ENCODE measurements at regions not wholly inside any gene's neighbourhood (a gene's known extent, or its start where the extent isn't known, plus 50 kb on each side); places are given as distances from the start of the nearest gene placed in this dataset.
"Not testable (repeated sequence)": the region's sequence is repeated elsewhere in the genome, so short reads cannot be mapped to it uniquely, and the experiment has no call there.

GRCh38 chr2:106339609-106340008 is 128.6 kb downstream of the RGPD3 start:
- DNase-seq = no peak

DNA sequence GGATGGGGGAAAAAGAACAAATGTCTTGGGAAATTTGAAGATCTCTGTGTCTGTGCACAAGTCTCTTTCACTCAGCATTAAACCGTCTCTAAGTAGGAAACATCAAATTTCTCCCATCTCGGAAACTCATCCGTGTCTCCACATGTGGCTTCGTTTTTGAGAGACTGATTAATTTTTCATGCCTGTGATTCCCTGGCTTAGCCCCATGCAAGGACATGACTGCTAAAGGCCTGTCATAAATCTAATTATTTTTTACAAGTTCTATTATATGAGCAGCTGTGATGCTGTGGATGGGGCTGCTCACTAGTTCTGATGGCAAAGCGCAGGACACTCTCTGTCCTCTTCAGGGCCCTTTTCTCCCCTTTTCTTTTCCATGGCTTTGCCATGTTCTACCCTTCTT is 129.1 kb downstream of the RGPD3 start:
- no peak for DNase-seq

DNA sequence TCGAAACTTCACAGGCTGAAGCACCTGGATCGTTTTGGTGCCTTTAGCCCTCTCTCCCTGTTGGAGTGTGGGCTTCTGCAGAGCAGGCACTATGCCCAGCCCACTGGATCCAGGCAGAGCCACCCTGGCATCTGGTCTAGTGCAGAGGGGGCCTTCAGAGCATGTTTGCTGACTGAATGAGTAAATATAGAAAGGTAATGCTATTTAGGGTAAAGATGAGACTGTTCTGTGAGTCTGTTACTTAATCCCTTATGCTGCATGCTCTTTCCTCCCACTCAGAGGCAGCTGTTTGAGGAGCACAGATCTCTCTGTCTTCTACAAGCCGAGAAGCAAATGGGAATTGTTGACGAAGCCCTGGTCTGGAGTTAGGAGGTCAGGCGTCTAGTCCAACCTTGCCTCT is 130.2 kb downstream of the RGPD3 start:
- DNase-seq = no peak

DNA sequence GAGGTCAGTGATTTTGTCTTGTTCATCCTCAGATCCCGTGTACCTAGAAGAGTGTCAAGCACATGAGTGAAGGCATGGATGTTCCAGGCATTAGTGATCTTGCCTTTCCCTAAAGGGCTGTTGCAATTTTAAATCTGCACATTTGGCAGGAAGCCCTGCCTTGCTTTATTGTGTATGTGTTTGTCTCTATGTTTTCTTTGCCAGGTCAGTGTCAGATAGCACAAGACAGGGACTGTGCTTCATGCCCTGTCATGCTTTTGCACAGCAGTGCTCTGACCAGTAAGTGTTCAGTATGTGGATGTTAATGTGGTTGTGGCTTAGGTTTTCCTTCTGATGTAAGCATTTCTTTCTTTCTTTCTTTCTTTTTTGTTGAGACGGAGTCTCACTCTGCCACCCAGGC is 131.5 kb downstream of the RGPD3 start:
- DNase-seq = no peak

GRCh38 chr2:106336108-106336507 is 132.1 kb downstream of the RGPD3 start:
- no peak for DNase-seq

- DNase-seq = no peak
These were observed 133.4 kb downstream of the RGPD3 start for GRCh38 chr2:106334802-106335201.

DNA sequence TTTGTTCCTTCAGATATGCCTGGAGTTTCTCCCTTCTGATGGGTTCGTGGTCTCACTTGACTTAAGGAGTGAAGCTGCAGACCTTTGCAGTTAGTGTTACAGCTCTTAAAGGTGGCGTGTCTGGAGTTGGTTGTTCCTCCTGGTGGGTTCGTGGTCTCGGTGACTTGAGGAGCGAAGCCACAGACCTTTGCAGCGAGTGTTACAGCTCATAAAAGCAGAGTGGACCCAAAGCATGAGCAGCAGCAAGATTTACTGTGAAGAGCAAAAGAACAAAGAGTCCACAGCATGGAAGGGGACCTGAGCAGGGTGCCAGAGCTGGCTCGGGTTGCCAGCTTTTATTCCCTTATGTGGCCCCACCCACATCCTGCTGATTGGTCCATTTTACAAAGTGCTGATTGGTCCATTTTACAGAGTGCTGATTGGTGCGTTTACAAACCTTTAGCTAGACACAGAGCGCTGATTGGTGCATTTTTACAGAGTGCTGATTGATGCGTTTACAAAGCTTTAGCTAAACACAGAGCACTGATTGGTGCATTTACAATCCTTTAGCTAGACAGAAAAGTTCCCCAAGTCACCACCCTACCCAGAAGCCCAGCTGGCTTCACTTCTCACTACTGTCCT is 134.8 kb downstream of the RGPD3 start:
- not testable (repeated sequence) for DNase-seq

DNA sequence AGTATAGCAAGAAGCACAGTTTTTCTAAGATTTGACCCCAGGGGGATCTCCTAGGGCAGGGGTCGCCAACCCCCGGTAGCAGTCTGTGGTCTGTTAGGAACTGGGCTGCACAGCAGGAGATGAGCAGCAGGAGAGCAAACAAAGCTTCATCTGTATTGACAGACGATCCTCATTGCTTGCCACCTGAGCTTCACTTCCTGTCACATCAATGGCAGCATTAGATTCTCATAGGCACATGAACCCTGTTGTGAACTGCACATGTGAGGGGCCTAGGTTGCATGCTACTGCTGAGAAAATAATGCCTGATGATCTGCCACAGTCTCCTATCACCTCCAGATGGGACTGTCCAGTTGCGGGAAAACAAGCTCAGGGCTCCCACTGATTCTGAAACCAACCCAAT is 136.2 kb downstream of the RGPD3 start:
- DNase-seq = no peak

DNA sequence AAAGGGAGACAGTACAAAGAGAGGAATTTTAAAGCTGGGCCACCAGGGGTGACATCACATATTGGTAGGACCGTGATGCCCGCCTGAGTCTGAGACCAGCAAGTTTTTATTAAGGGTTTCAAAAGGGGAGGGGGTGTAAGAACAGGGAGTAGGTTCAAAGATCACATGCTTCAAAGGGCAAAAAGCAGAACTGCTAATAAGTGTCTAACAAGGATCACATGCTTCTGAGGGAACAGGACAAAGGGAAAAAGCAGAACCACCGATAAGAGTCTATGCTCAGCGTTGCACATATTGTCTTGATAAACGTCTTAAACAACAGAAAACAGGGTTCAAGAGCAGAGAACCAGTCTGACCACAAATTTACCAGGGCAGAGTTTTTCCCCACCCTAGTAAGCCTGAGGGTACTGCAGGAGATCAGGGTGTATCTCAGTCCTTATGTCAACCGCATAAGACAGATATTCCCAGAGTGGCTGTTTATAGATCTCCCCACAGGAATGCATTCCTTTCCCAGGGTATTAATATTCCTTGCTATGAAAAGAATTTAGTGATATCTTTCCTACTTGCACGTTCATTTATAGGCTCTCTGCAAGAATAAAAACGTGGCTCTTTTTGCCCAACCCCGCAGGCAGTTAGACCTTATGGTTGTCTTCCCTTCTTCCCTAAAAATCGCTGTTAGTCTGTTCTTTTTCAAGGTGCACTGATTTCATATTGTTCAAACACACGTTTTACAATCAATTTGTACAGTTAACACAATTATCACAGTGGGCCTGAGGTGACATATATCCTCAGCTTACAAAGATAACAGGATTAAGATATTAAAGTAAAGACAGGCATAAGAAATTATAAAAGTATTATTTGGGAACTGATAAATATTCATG is 136.5 kb upstream of the UXS1 start:
- not testable (repeated sequence) for DNase-seq

GRCh38 chr2:106323337-106324013 is 129.4 kb upstream of the UXS1 start:
- DNase-seq = no peak

GRCh38 chr2:106322281-106322680 is 128.2 kb upstream of the UXS1 start:
- no peak for DNase-seq

- not testable (repeated sequence) for DNase-seq
These were observed 126.3 kb upstream of the UXS1 start for GRCh38 chr2:106320439-106320838.

- no peak for DNase-seq
These were observed 122.8 kb upstream of the UXS1 start for GRCh38 chr2:106316915-106317314.

GRCh38 chr2:106314444-106314843 is 120.3 kb upstream of the UXS1 start:
- DNase-seq = no peak

GRCh38 chr2:106311041-106311370 is 116.9 kb upstream of the UXS1 start:
- DNase-seq = no peak

- DNase-seq = no peak
These were observed 113.8 kb upstream of the UXS1 start for GRCh38 chr2:106307860-106308259.

DNA sequence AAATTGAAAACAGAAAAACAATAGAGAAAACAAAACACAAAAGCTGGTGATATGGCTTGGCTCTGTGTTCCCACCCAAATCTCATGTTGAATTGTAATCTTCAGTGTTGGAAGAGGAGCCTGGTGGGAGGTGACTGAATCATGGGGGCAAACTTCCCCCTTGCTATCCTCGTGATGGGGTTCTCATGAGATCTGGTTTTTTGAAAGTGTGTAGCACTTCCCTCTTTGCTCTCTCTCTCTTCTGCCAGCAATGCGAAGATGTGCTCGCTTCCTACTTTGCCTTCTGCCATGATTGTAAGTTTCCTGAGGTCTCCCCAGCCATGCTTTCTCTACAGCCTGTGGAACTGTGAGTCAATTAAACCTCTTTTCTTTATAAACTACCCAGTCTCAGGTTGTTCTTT is 112.3 kb upstream of the UXS1 start:
- DNase-seq = no peak

DNA sequence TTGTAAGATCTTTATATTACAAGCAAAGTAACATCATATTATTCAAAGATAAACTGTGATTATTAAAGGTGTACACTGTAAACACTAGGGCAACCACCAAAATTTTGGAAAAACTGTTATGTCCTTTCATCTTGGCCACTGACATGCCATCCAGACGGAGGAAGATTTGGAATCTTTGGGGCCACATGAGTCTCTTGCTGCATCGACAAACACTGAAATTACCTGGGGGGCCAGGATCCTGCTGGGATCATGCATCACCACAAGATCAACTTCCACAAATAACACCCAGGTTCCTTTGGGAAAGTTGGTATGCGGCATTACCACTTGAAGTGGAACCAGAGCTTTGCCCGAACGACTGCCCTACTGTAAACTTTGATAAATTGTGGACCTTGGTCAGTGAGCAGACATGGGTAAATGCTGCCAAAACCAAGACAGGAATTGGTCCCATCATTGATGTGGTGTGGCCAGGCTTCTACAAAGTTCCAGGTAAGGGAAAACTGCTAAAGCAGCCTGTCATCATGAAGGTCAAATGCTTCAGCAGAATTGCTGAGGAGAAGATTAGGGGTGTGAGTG is 110.6 kb upstream of the UXS1 start:
- no peak for DNase-seq

DNA sequence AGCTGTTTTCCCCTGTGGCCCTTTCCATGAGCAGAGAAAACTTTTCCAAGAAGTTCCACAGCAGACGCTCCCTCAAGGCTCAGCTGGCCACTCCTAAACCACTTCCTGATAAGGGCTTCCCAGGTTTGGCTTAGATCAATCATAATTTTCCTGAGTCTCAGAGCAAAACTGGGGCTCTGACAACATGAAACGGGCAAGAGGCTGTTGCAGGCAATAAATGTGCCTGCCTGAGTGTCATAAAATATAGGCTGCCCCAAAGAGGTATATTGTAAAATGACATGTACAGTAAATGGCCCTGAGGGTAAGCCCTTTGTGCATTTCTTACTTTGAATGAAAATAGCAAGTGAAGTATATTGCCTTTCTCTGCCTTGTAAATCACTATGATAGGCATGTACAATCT is 105.6 kb upstream of the UXS1 start:
- no peak for DNase-seq

DNA sequence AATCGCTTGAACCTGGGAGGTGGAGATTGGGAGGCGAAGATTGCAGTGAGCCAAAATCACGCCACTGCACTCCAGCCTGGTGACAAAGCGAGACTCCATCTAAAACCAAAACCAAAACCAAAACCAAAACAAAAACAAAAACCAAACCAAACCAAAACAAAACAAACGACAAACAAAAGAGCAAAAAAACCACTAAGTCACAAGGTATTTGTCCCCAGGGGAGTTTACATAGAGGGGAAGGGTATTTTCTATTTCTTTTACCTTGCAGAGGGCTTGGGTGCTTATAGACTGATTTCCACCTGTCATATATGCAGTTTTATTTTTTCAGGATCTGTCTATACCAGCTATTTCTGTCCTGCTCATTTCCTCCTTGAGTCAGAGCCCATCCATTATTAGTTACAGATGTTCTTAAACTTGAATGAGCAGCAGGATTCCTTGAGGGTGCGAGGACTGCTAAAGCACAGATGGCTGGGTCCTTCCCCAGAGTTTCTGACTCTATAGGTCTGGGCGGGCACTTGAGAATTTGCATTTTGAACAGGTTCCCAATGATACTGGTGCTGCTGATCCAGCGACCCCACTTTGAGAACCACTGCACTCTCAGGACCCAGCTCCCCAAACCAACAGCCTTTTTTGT is 102.2 kb upstream of the UXS1 start:
- DNase-seq = no peak

GRCh38 chr2:106294182-106294581 is 100.1 kb upstream of the UXS1 start:
- no peak for DNase-seq

DNA sequence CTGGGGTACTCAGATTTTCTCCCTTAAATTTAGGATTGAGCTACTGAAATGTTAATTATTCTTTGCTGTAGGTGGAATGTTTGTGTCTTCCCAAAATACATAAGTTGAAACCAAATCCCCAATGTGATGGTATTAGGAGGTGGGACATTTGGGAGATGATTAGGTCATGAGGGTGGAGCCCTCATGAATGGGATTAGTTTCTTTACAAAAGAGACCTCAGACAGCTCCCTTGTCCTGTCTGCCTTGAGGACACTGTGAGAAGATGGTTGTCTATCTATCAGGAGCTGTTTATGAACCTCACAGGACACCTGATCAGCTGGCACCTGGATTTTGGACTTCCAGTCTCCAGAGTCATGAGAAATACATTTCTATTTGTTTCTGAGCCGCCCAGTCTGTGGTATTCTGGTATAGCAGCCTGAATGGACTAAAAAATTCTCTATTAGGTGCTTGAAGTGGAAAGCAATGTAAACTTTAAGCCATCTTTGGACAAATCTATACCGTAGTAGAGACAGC is 99.2 kb upstream of the UXS1 start:
- DNase-seq = no peak

DNA sequence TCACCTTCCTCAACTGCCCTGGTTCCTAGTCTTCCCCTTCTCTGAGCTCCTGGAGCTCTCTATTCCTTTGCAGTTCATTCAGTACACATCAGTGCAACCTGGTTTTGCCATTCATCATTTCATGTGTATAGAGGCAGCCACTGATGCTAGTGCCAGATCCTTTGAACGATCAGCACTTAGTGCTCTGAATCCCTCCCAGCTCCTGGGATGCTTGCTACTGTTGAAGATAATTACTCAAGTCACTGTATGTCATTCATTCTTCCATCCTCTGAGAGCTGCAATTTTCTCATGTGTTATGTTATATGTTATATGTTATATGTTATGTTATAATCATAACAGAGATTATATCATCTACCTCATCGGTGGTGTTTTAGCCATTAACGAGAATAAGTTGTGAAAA is 98.5 kb upstream of the UXS1 start:
- no peak for DNase-seq

Measured in activated CD8-positive, alpha-beta memory T cell treated with anti-CD3 and anti-CD28 coated beads for 24 hours (primary cell).